Immature natural killer cell (primary cell): ENCODE measurements at regions not wholly inside any gene's neighbourhood (a gene's known extent, or its start where the extent isn't known, plus 50 kb on each side); places are given as distances from the start of the nearest gene placed in this dataset.
A peak's percentile ranks its signal among the peaks of the same experiment; 100 is the strongest.

Experiments used
- DNase-seq, 3 donors: peaks; one replicate each; pipeline ENCODE4 v3.0.0; 2022; ENCODE audit warnings: mixed read lengths in 1 of 3
- H3K27ac Mint-ChIP-seq, 6 donors: one replicate each; pipeline ENCODE4 v1.8.0; 2020; ENCODE audit warnings: mixed read lengths in 6 of 6, mild to moderate bottlenecking in 5 of 6, inconsistent platforms in 4 of 6, moderate library complexity in 3 of 6
- H3K27me3 Mint-ChIP-seq, 3 donors: one replicate each; pipeline ENCODE4 v1.8.0; 2020 to 2021; ENCODE audit warnings: low read depth in 3 of 3, mild to moderate bottlenecking in 3 of 3, mixed read lengths in 3 of 3, moderate library complexity in 3 of 3, inconsistent platforms in 1 of 3
- H3K36me3 Mint-ChIP-seq, 3 donors: one replicate each; pipeline ENCODE4 v1.8.0; 2020; ENCODE audit warnings: mixed read lengths in 3 of 3, inconsistent platforms in 2 of 3, mild to moderate bottlenecking in 2 of 3
- H3K4me1 Mint-ChIP-seq, 2 donors: one replicate each; pipeline ENCODE4 v1.8.0; 2020; ENCODE audit warnings: inconsistent platforms in 2 of 2, mild to moderate bottlenecking in 2 of 2, mixed read lengths in 2 of 2, moderate library complexity in 1 of 2
- H3K4me3 Mint-ChIP-seq, 5 donors: one replicate each; pipeline ENCODE4 v1.8.0; 2020; ENCODE audit warnings: mild to moderate bottlenecking in 5 of 5, mixed read lengths in 5 of 5, inconsistent platforms in 3 of 5, moderate library complexity in 3 of 5
- H3K9me3 Mint-ChIP-seq, 6 donors: one replicate each; pipeline ENCODE4 v1.8.0; 2020; ENCODE audit warnings: mild to moderate bottlenecking in 6 of 6, mixed read lengths in 6 of 6, inconsistent platforms in 4 of 6, moderate library complexity in 3 of 6

GRCh38 chr22:47269516-47270088, 507.2 kb downstream of the TBC1D22A start:
- no peak for DNase-seq
- H3K27me3 Mint-ChIP-seq, result peaks cover 2 to 5% (median 2%) of the 10 kb centered on the region in 3 donors
- no peaks in the 10 kb centered on the region for H3K36me3 Mint-ChIP-seq
- no peaks in the 10 kb centered on the region for H3K9me3 Mint-ChIP-seq
- no peak overlapping the region for H3K4me3 Mint-ChIP-seq
- H3K27ac Mint-ChIP-seq, result no peak overlapping the region
- H3K4me1 Mint-ChIP-seq, result no peaks in the 10 kb centered on the region

- Mint-ChIP-seq H3K27me3 (peaks cover 2 to 5% (median 2%) of the 10 kb centered on the region in 3 donors), H3K36me3 (no peaks in the 10 kb centered on the region), H3K27ac (no peak overlapping the region), H3K9me3 (no peaks in the 10 kb centered on the region), H3K4me3 (no peak overlapping the region), H3K4me1 (no peaks in the 10 kb centered on the region)
- DNase-seq, result no peak
Observed at GRCh38 chr22:47267513-47268282, 505.2 kb downstream of the TBC1D22A start.

- Mint-ChIP-seq H3K4me1 (no peaks in the 10 kb centered on the region), H3K4me3 (no peak overlapping the region), H3K27ac (no peak overlapping the region), H3K27me3 (peaks cover 2 to 5% (median 3%) of the 10 kb centered on the region in 3 donors), H3K36me3 (no peaks in the 10 kb centered on the region), H3K9me3 (no peaks in the 10 kb centered on the region)
- DNase-seq, result no peak
Observed at GRCh38 chr22:47266329-47266728, 503.9 kb downstream of the TBC1D22A start.

GRCh38 chr22:47260551-47260950, 498.1 kb downstream of the TBC1D22A start:
- Mint-ChIP-seq H3K4me1 (no peaks in the 10 kb centered on the region), H3K9me3 (no peaks in the 10 kb centered on the region), H3K27ac (no peak overlapping the region), H3K4me3 (no peak overlapping the region), H3K27me3 (peaks cover 0 to 8% (median 0%) of the 10 kb centered on the region in 3 donors), H3K36me3 (no peaks in the 10 kb centered on the region)
- no peak for DNase-seq

GRCh38 chr22:47259990-47260389, 497.5 kb downstream of the TBC1D22A start:
- no peaks in the 10 kb centered on the region for H3K4me1 Mint-ChIP-seq
- H3K27ac Mint-ChIP-seq, result no peak overlapping the region

GRCh38 chr22:47259049-47259448, 496.6 kb downstream of the TBC1D22A start:
- Mint-ChIP-seq H3K27ac (no peak overlapping the region), H3K36me3 (no peaks in the 10 kb centered on the region), H3K4me1 (no peaks in the 10 kb centered on the region), H3K9me3 (no peaks in the 10 kb centered on the region), H3K4me3 (no peak overlapping the region), H3K27me3 (peaks cover 0 to 7% (median 0%) of the 10 kb centered on the region in 3 donors)
- DNase-seq, result no peak

More at GRCh38 chr22:47259990-47260389, 497.5 kb downstream of the TBC1D22A start:
- H3K36me3 Mint-ChIP-seq, result no peaks in the 10 kb centered on the region
- H3K27me3 Mint-ChIP-seq, result peaks cover 0 to 7% (median 0%) of the 10 kb centered on the region in 3 donors
- H3K9me3 Mint-ChIP-seq, result no peaks in the 10 kb centered on the region
- no peak for DNase-seq
- H3K4me3 Mint-ChIP-seq, result no peak overlapping the region

- no peak overlapping the region for H3K4me3 Mint-ChIP-seq
- H3K36me3 Mint-ChIP-seq, result no peaks in the 10 kb centered on the region
- H3K27ac Mint-ChIP-seq, result no peak overlapping the region
- no peak for DNase-seq
- no peaks in the 10 kb centered on the region for H3K9me3 Mint-ChIP-seq
- H3K4me1 Mint-ChIP-seq, result no peaks in the 10 kb centered on the region
- H3K27me3 Mint-ChIP-seq, result peaks cover 0 to 7% (median 0%) of the 10 kb centered on the region in 3 donors
Observed at GRCh38 chr22:47257976-47258375, 495.5 kb downstream of the TBC1D22A start.

- peak overlapping the region in 1 of 5 donors; percentile 29 for H3K4me3 Mint-ChIP-seq
- no peaks in the 10 kb centered on the region for H3K9me3 Mint-ChIP-seq
- no peaks in the 10 kb centered on the region for H3K36me3 Mint-ChIP-seq
- no peak overlapping the region for H3K27ac Mint-ChIP-seq
- H3K4me1 Mint-ChIP-seq, result no peaks in the 10 kb centered on the region
- peaks cover 0 to 7% (median 0%) of the 10 kb centered on the region in 3 donors for H3K27me3 Mint-ChIP-seq
- no peak for DNase-seq
Observed at GRCh38 chr22:47257566-47257965, 495.1 kb downstream of the TBC1D22A start.

GRCh38 chr22:47251911-47252310, 489.5 kb downstream of the TBC1D22A start:
- no peak overlapping the region for H3K27ac Mint-ChIP-seq
- DNase-seq, result no peak
- H3K4me3 Mint-ChIP-seq, result no peak overlapping the region
- no peaks in the 10 kb centered on the region for H3K9me3 Mint-ChIP-seq
- H3K27me3 Mint-ChIP-seq, result peaks cover 0 to 4% (median 2%) of the 10 kb centered on the region in 3 donors
- no peaks in the 10 kb centered on the region for H3K4me1 Mint-ChIP-seq
- no peaks in the 10 kb centered on the region for H3K36me3 Mint-ChIP-seq

- H3K9me3 Mint-ChIP-seq, result no peaks in the 10 kb centered on the region
- no peak overlapping the region for H3K27ac Mint-ChIP-seq
- peaks cover 0 to 4% (median 2%) of the 10 kb centered on the region in 3 donors for H3K27me3 Mint-ChIP-seq
- no peaks in the 10 kb centered on the region for H3K4me1 Mint-ChIP-seq
- H3K4me3 Mint-ChIP-seq, result no peak overlapping the region
- DNase-seq, result no peak
- H3K36me3 Mint-ChIP-seq, result no peaks in the 10 kb centered on the region
Observed at GRCh38 chr22:47250995-47251765, 488.7 kb downstream of the TBC1D22A start.

GRCh38 chr22:47249370-47249928, 487.0 kb downstream of the TBC1D22A start:
- Mint-ChIP-seq H3K9me3 (no peaks in the 10 kb centered on the region), H3K27ac (no peak overlapping the region), H3K4me3 (no peak overlapping the region), H3K27me3 (peaks cover 2 to 4% (median 2%) of the 10 kb centered on the region in 3 donors), H3K4me1 (no peaks in the 10 kb centered on the region), H3K36me3 (no peaks in the 10 kb centered on the region)
- DNase-seq, result no peak

GRCh38 chr22:47248925-47249324, 486.5 kb downstream of the TBC1D22A start:
- DNase-seq, result no peak
- H3K4me3 Mint-ChIP-seq, result no peak overlapping the region
- H3K27ac Mint-ChIP-seq, result no peak overlapping the region
- H3K4me1 Mint-ChIP-seq, result no peaks in the 10 kb centered on the region
- no peaks in the 10 kb centered on the region for H3K36me3 Mint-ChIP-seq
- H3K9me3 Mint-ChIP-seq, result no peaks in the 10 kb centered on the region
- peaks cover 2 to 9% (median 2%) of the 10 kb centered on the region in 3 donors for H3K27me3 Mint-ChIP-seq

- H3K4me3 Mint-ChIP-seq, result no peak overlapping the region
- no peak overlapping the region for H3K27ac Mint-ChIP-seq
- no peaks in the 10 kb centered on the region for H3K4me1 Mint-ChIP-seq
- DNase-seq, result no peak
- H3K27me3 Mint-ChIP-seq, result peaks cover 2 to 10% (median 2%) of the 10 kb centered on the region in 3 donors
- H3K9me3 Mint-ChIP-seq, result peaks cover 0 to 4% (median under 1%) of the 10 kb centered on the region in 6 donors
- H3K36me3 Mint-ChIP-seq, result no peaks in the 10 kb centered on the region
Observed at GRCh38 chr22:47247579-47248240, 485.3 kb downstream of the TBC1D22A start.
